ENCODE measurements at regions not wholly inside any gene's neighbourhood (a gene's known extent, or its start where the extent isn't known, plus 50 kb on each side); places are given as distances from the start of the nearest gene placed in this dataset.

DNA sequence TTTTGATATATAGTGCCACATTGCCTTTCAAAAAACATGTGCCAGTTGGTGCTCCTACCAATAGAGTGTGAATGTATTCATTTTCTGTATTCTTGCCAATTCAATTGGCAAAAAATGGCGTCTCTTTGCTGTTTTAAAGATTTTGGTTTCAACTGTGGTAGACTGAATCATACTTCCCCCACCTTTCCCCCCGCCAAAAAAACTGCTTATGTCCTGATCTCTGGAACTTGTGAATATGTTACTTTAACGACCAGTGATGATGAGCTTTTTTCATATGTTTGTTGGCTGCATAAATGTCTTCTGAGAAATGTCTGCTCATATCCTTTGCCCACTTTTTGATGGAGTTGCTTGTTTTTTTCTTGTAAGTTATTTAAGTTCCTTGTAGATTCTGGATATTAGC is 325.1 kb upstream of the KCNJ16 start:
- H3K9me2 ChIP-seq = no peaks in the 10 kb centered on the region
- no peak overlapping the region for H3K4me2 ChIP-seq
- H3K9ac ChIP-seq = no peak overlapping the region
- no peak for DNase-seq
- no peaks in the 10 kb centered on the region for H3K27me3 ChIP-seq (ENCODE audit: insufficient read depth)
- no peaks in the 10 kb centered on the region for H4K20me1 ChIP-seq (ENCODE audit: insufficient read depth)
- WGBS (ENCODE audit: low lambda C conversion rate) = 40% methylated on average over 3 of the region's 3 CpGs
- H3K36me3 ChIP-seq (replicated peaks in 1 of 2; ENCODE audit: control insufficient read depth in 1 of 2, insufficient read depth in 2 of 2, low read length in 1 of 2) = no peaks in the 10 kb centered on the region
- CTCF ChIA-PET = interaction anchor here (1.2 kb wide), 1 partner anchor 25 kb away, joined by 3 read pairs; no protein-coding TSS in a partner anchor
- no peaks in the 10 kb centered on the region for H3F3A ChIP-seq (replicated peaks; ENCODE audit: insufficient read depth)
- H3K27ac ChIP-seq (ENCODE audit: low read depth in 2 of 2, low read length in 1 of 2) = no peak overlapping the region
- no peaks in the 10 kb centered on the region for H3K9me3 ChIP-seq
- TF ChIP-seq, protein P1, sequence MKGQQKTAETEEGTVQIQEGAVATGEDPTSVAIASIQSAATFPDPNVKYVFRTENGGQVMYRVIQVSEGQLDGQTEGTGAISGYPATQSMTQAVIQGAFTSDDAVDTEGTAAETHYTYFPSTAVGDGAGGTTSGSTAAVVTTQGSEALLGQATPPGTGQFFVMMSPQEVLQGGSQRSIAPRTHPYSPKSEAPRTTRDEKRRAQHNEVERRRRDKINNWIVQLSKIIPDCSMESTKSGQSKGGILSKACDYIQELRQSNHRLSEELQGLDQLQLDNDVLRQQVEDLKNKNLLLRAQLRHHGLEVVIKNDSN (IDR thresholded peaks at IDR 0.05; ENCODE audit: borderline replicate concordance, low read depth) = no peak
- no peak for TF ChIP-seq TAF1 (IDR thresholded peaks at IDR 0.05; ENCODE audit: borderline replicate concordance, low read depth, low read length)
- TF ChIP-seq EP300 (IDR thresholded peaks at IDR 0.05; ENCODE audit: borderline replicate concordance in 1 of 2, low read depth in 1 of 2, low read length in 1 of 2) = no peak
- no peak for TF ChIP-seq SMC3 (IDR thresholded peaks at IDR 0.05; ENCODE audit: low read depth, low read length)
- TF ChIP-seq RCOR1 (IDR thresholded peaks at IDR 0.05; ENCODE audit: low read length) = no peak
- no peak for TF ChIP-seq YY1 (IDR thresholded peaks at IDR 0.05; ENCODE audit: low read depth)
- TF ChIP-seq, protein P2, sequence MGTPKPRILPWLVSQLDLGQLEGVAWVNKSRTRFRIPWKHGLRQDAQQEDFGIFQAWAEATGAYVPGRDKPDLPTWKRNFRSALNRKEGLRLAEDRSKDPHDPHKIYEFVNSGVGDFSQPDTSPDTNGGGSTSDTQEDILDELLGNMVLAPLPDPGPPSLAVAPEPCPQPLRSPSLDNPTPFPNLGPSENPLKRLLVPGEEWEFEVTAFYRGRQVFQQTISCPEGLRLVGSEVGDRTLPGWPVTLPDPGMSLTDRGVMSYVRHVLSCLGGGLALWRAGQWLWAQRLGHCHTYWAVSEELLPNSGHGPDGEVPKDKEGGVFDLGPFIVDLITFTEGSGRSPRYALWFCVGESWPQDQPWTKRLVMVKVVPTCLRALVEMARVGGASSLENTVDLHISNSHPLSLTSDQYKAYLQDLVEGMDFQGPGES (IDR thresholded peaks at IDR 0.05; ENCODE audit: low read depth, low read length) = no peak
- no peak for TF ChIP-seq POLR2AphosphoS5 (IDR thresholded peaks at IDR 0.05; ENCODE audit: low read depth, low read length)
- TF ChIP-seq, protein P3, sequence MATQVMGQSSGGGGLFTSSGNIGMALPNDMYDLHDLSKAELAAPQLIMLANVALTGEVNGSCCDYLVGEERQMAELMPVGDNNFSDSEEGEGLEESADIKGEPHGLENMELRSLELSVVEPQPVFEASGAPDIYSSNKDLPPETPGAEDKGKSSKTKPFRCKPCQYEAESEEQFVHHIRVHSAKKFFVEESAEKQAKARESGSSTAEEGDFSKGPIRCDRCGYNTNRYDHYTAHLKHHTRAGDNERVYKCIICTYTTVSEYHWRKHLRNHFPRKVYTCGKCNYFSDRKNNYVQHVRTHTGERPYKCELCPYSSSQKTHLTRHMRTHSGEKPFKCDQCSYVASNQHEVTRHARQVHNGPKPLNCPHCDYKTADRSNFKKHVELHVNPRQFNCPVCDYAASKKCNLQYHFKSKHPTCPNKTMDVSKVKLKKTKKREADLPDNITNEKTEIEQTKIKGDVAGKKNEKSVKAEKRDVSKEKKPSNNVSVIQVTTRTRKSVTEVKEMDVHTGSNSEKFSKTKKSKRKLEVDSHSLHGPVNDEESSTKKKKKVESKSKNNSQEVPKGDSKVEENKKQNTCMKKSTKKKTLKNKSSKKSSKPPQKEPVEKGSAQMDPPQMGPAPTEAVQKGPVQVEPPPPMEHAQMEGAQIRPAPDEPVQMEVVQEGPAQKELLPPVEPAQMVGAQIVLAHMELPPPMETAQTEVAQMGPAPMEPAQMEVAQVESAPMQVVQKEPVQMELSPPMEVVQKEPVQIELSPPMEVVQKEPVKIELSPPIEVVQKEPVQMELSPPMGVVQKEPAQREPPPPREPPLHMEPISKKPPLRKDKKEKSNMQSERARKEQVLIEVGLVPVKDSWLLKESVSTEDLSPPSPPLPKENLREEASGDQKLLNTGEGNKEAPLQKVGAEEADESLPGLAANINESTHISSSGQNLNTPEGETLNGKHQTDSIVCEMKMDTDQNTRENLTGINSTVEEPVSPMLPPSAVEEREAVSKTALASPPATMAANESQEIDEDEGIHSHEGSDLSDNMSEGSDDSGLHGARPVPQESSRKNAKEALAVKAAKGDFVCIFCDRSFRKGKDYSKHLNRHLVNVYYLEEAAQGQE (IDR thresholded peaks at IDR 0.05; ENCODE audit: low read depth, low read length) = no peak
- TF ChIP-seq CHD2 (IDR thresholded peaks at IDR 0.05; ENCODE audit: low read length, partially characterized antibody) = no peak
- no peak for TF ChIP-seq ELF1 (IDR thresholded peaks at IDR 0.05)
- no peak for TF ChIP-seq RFX5 (IDR thresholded peaks at IDR 0.05; ENCODE audit: low read length)
- no peak for TF ChIP-seq MXI1 (IDR thresholded peaks at IDR 0.05; ENCODE audit: low read depth, low read length)
- TF ChIP-seq GATA2 (CRISPR knock-in tag; IDR thresholded peaks at IDR 0.05) = no peak
- TF ChIP-seq FOXM1 (IDR thresholded peaks at IDR 0.05; ENCODE audit: low read depth) = no peak
- TF ChIP-seq TEAD4 (IDR thresholded peaks at IDR 0.05; ENCODE audit: borderline replicate concordance, insufficient read depth) = no peak
- H3K79me2 ChIP-seq (ENCODE audit: insufficient read depth) = no peaks in the 10 kb centered on the region
- POLR2A ChIA-PET = no interaction called here
- no peak overlapping the region for H3K4me3 ChIP-seq (ENCODE audit: low read depth in 2 of 2, low read length in 1 of 2)
- no peak overlapping the region for H2AFZ ChIP-seq (ENCODE audit: low read depth)
- H3K4me1 ChIP-seq (ENCODE audit: control insufficient read depth in 1 of 2, insufficient read depth in 2 of 2, low read depth in 1 of 2, low read length in 1 of 2) = no peaks in the 10 kb centered on the region

Data from SK-N-SH (cell line).